Frontal cortex (tissue), 3 donors: ENCODE measurements at regions not wholly inside any gene's neighbourhood (a gene's known extent, or its start where the extent isn't known, plus 50 kb on each side); places are given as distances from the start of the nearest gene placed in this dataset.

Experiments
- DNase-seq, 2 donors: peaks; one replicate each; pipeline ENCODE4 v3.0.0; 2012; ENCODE audit warnings: low spot score in 2 of 2
- FAIRE-seq: peaks from 2 replicates; lab custom pipeline; 2012; peaks lifted over from hg19 to GRCh38; lab: Jason Lieb, UNC
- donor health status: control.
- donor health status: control.
- donor health status: control.

DNA sequence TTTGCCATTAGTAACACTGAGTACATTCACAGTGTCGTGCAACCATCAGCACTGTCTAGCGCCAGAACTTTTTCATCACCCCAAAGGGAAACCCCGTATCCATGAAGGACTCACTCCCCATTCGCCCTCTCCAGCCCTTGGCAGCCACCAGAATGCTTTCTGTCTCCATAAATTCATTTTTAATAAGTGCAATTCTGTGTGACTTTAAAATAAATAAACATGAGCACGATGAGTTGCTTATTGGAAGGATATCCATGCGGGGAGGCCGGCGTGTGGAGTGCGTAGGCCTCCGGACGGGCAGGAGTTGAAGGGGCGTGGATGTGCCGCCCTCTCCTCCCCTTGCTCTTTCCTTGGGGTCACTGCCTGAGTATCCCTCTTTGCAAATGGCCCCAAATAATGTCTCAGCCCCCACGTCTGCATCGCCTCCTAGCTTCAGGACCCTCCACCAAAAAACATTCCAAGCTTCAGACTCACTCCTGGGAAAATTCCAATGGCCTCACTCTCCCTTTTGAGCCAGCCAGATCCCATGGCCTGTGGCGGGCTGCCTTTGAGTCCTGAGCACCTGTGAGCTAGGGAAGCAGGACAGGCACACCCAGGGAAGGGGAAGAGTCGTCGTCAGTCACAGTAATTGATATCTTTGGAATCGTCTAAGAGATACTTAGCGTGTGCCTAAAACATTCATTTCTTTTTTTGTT is 306.3 kb downstream of the SEC14L1 start:
- no peak for FAIRE-seq
- no peak for DNase-seq

DNA sequence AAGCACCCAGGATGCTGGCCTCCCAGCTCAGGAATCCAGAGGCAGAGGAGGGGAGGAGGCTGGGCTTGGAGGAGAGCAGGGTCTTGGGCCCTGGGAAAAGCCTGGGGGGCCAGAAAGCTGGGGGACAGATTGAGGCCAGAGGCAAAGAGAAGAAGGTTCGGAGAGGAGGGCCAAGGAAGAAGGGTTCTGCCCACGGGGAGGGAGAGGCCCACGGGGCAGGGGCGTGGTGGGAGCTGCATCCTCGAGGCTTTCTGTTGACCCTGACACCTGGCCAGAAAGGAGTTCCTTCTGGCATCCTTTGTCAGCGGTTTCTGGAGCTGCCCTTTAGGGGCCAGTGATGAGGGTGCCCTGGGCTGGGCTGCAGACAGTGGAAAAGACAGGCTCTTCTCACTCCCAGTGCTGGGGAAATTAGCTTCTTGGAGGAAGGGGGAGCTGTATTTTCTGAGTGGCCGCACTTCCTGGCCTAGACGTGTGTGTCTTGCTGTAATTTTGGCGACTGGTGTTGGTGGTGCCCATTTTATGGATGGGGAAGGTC is 308.7 kb downstream of the SEC14L1 start:
- no peak for FAIRE-seq

DNA sequence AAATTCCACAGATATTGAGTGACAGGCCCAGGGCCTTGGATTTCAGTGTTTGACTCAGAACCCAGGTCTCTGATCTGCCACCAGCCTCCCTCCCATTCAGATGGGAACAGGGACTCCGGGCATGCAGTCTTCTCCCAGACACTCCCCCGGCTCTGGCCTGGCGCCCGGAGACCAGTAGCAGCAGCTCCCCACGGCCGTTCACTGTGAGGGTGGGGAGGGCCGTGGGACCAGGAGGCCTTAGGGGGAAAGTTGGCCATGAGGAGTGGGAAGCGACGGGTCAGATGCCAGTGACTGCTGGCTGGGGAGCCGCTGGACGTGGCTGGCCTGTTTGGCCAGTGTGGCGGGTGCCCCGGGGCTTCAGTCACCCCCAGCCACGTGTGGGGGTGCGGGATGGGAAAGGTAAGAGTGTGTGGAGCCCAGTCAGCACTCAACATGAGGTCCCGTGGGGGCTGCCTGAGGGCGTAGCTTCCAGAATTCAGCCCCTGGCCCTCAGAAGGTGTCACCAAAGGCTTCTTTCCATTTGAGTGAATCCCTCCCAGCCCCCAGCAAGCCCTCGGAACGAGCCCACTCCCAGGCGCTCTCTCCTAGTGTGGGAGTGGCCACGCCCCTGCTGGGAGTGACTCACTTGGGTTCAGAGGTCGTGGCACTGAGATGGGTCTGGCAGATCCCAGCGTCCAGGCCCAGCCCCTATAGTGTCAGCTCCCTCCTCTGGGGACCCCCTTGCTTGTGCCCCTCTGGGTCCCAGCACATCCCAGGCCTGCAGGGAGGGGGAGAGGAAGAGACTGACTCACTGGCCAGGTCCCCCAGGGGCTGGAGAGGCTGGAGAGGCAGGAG is 309.4 kb downstream of the SEC14L1 start:
- peak; percentile 61 to 78 for DNase-seq
- FAIRE-seq, result no peak

More for the DNA sequence above, 308.7 kb downstream of the SEC14L1 start:
- no peak for DNase-seq

DNA sequence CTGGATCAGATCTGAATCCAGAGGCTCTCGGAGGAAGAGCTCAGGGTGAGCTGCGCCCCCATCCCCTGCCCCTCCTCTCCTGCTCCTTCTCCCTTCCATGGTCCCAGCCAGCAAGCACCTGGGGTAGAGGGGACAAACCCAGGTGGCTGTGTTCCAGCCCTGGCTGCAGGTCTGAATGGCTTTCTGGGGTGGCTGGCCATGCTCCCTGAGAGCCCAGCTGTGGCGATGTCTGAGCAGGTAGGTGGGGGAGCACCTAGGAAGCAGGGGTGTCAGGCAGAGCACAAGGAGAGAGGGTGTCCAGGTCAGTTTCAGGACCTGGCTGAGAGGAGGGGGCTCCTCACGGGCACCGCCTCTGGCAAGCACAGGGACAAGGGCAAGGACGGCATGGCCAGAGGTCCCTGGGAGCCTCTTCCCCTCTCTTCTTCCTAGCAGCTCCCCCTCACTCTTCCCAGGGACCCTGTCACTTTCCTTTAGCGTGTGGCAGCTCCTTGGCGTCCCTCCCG is 310.0 kb downstream of the SEC14L1 start:
- DNase-seq (no peak), FAIRE-seq (no peak)

DNA sequence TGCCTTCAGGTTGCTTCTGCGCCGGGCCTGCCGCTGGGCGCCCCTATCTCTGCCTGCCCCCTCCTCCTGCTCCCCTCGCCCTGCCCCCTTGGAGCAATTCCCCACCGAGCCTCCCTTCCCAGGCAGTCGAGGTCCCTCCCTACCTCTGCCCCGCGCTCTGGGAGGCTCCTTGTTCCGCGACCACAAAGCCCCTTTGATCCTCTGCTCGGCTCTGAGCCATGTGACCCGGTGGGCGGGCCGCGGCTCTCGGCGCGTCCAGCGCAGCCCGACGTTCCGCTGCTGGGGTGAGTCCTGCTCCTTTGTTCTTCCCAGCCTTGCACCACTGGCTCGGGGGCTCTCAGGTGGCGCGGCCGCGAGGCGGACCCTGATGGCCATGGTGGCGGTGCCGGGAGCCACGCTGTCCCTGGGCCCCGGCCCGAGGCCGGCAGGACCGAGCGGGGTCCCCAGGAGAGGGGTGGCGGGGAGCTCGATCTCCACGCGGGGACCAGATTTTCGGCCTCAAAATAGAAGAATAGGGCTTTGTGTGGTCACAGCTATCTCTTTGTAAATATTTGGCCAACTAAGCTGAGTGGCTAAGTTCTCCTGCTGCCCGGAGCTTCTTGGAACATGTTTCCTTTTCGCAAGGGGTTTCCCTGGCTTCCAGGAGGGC is 310.6 kb downstream of the SEC14L1 start:
- DNase-seq, result peak; percentile 86
- FAIRE-seq, result no peak

DNA sequence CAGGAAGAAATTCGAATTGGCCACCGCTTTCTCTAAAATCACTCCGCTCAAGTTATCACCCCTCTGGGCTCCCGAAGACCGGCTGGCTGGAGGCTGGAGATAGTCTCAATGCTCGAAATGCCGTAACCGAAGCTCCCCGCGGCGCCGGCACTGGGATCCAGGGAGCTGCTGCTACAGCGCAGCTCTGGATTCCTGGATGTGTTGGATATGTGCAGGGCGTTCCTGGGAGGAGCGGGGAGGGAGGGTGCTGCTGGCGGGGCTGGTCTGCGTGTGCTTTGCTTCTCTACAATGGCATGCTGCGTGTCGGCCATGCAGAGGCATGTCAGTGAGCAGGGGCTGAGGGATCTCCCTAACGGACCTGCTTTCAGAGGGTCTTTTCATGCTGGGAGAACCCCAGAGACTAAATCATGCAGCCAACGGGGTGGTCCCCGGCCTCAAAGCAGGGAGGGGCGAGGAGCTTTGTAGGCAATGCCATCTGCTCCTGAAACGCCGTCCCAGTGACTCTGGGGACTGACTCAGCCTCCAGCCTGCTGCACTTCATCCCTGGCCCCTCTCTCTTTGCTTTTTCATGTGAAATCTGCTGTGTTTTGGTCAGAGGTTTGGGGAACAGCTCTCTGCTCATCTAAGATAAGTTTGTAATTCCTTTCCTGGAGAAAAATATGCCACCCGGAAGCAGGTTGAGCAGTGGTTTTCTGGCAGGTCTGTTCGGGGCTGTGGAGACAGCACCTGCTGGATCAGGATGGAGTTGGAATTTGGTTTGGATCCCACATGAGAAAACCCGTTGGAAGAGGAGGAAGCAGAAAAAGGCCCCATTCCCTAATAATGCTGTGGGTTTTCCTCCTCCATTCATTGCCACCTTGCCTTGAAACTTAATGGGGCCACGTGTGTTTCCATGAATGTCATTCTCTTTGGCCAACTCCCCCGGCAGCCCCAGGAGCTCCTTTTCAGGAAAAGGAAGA is 311.4 kb downstream of the SEC14L1 start:
- FAIRE-seq (no peak), DNase-seq (peak in 1 of 2 donors; percentile 64)

DNA sequence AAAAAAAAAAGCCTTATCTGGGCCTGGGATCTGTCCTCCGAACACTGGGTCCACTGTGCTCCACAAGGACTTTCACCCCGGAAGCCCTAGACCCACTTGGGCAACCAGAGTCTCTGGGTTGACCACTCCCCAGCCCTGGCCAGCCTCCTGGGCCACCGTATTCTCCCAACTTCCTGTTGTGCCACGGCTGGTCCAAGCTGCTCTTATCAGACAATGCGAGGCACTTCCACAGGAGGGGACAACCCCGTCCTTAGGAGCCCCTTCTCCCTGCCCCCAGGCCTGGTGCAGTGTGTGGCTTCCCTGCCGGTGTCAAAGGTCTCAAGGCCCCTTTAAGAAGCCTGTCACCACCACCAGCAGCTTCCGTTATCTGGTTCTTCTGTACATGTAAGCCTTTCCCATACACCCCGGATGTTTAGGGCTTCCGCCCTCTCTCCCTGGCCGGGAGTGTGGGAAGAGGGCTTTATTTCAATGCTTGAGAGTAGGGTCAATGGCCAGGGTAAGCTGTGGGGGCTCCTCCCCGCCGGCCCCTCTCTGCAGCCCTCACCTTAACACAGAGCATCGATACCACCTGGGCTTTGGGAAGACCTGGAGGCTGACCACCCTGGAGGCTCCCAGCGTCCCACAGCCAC is 313.0 kb downstream of the SEC14L1 start:
- no peak for DNase-seq
- no peak for FAIRE-seq

DNA sequence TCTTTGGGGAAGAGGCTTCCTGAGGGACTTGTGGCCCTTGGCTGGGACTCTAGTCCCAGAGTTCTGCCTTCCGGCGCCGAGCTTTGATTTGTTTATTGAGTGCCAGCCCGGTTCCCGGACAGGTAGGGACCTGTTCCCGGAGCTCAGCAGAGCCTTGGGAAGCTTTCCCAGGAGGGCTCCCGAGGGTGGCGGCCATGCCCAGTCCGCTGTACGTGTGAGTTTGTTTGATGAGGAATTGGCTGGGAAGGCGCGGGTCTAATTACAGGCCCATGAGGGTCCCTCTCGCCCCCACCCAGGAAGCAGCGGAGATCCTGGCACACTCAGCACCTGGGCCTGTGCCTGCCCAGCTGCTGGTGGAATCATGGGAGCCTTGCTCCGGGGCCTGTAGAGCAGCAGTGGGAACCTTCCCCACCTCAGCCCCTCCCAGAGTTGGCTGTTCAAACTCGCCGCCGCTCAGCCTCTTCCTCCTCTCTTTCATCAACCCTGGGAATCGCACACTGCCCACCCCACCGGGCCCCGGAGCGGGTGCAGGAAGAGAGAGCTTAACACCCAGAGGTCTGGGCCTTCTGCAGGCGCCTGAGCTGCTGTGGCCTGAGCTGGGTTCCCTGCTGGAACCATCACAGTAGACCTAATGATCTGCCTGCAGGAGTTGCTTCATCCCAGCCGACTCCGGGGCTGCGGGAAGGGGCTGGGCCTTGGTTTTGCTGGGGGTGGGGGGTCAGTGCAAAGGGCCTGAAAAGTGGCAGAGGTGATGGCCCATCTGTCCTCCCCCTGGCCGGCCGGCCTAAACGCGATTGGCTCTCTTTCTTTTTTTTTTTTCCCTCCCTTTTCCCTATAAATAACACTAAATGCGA is 313.7 kb downstream of the SEC14L1 start:
- DNase-seq (no peak), FAIRE-seq (no peak)

DNA sequence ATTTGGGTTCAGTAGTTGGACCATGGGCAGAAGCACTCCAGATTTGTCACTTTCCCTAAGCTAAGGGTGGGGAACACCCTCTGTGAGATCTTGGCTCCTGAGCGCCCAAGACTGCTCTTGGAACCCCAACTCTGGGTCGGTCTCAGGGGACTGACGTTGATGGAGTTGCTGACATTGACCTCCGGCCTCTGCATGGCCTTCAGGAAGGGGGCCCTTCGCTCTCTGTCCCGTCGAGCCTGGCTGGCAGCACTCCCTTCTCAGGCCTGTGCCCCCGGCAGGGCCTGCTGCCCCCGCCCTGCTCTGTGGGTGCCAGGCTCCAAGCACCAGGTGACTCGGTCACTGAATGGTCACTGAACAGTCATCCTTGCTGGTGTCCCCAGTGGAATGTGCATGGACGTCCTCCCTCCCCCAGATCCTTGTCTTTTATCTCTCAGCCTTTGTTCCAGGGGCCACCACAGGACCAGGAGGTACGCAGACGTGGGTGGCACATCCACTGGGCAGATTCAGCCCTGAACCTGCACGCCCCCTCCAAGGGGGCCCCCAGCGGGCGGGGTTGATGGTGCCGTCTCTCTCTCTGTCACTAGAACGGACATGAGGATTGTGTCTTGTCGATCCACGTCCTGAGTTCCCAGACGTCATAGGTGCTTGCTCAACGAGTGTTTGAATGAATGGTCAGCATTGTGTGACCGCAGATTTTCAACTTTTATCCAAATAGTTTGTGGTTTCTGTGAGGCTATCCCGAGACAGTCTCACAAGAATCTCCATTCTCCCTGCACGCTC is 314.5 kb downstream of the SEC14L1 start:
- DNase-seq (no peak), FAIRE-seq (no peak)

DNA sequence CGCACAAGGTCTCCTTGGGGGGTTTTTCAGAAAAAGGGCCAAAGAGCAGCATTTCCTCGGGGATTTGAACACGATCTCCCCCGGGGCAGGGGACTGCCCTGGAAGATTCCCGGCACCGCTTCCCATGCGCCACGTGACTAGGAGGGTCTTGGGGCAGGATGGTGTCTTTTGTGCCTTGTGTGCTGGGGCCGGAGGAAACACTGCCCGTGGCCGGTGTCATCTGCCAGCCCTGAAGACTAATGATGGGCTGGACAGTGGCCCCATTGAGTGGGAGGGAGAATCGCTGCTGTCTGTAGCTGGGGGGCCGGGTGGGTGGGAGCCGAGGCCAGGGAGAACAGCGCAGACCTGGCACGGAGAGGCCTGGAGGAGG is 315.1 kb downstream of the SEC14L1 start:
- DNase-seq (no peak), FAIRE-seq (no peak)

DNA sequence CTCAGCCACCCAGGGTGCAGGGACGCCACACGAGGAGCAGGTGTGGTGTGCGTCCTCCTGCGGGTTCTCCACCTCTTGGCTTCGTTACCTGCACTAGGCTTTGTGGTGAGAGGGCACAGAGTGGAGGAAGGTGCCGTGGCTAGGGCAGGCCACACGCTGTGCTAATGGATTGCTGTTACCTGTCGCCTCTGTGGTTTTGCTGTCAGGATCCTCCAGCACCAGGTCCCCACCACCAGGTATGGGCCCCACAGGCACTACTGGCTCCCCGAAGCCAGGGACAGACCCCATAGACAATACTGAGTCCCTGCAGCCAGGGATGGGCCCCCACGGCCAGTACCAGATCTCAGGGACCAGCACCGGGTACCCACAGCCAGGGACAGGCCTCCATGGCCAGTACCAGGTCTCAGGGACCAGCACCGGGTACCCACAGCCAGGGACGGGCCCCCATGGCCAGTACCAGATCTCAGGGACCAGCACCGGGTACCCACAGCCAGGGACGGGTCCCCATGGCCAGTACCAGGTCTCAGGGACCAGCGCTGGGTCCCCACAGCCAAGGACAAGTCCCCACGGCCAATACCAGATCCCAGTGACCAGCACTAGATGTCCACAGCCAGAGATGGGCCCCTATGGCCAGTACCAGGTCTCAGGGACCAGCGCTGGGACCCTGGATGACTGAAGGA is 315.6 kb downstream of the SEC14L1 start:
- FAIRE-seq (no peak), DNase-seq (no peak)

DNA sequence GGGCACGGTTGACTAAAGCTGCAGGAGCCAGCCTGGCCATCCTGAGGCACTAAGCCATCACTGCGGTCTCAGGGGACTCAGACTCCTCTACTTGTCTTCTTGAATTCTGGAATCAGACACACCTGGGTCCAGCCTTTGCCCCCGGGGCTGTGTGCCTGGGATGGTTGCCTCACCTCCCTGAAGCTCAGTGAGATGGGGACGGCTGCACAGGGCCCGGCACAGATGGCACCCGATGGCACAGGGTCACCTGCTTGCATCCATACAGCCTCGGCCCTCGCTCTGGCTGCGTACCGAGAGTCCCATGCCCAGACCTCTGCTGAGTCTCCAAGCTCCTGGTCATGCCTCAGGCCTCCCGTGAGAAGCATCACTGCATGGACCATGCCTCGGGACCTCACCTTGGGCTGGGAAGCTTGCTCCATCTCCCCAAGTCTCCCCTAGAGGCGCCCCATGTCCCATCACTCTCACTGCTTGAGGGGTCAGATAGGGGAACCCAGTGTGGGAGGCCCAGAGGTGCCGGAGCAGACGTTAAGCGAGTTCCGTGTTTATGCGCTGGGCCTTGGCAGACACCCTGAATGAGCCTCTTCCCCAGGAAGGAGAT is 316.3 kb downstream of the SEC14L1 start:
- no peak for FAIRE-seq
- DNase-seq, result no peak

DNA sequence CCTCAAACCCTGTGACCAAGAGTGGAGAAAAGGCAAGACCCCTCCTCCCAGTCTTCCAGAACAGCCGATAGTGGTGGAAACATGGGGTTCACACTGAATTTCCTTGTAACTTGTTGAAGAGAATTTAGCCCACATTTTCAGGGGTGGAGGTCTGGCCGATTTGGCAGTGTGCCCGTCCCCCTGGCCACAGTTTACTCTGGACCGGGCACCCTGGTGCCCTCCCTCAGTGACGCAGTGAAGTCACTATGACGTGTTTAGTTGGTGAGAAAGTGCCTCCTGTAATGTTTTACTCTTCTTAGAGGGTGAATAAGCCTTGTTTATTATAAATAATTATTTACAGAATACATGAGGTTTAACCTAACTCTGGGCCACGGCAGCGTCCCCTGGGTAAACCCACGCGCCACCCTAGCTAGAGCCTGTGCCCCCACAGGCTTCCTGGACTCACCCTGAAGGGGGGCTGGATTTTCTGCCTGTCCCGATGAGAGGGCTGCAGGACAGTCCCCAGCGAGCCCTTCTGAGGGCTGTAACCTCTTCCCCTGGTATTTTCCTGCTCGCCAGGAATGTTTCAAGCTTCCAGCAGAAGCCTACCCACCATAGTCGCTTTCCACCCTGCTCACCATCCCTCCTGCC is 316.9 kb downstream of the SEC14L1 start:
- DNase-seq, result no peak

DNA sequence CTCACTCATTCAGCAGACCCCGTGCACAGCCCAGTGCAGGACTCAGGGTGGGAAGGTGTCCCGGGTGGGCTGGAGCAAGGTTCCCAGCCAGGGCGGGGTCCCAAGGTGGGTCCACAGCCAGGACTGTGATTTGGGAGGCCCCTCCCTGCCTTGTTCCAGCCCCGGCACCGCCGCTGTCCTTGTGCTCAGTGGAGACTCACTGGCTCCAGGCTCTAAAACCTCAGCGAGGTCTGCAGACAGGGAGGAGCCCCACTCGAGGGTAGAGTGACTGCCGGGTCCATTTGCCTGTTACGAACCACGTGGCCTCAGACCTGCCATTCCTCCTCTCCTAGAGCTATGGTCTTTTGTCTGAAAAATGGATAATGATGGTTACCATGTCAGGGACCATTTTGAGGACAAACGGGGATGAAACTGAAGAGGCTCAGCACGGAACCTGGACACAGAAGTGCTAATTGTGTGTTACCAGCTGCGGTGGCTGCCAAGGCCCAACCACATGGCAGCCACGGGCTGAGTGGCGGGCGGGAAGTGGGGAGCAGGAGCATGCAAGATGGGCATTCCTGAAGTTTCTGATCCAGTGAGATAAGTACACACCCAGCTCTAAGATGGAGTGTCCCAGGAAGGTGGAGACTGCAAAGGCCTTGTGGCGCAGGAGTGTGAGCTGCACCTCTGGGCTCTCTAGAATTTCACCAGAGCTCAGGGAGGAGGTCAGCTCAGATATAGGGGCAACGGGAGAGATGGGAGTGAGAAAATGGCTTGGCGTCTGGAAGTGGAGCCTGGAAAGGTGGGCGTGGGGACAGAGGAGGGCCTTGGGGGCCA is 317.6 kb downstream of the SEC14L1 start:
- DNase-seq, result no peak
- FAIRE-seq, result no peak

More for the DNA sequence above, 316.9 kb downstream of the SEC14L1 start:
- FAIRE-seq, result no peak
